ENCODE measurements at regions not wholly inside any gene's neighbourhood (a gene's known extent, or its start where the extent isn't known, plus 50 kb on each side); places are given as distances from the start of the nearest gene placed in this dataset.
A peak's percentile ranks its signal among the peaks of the same experiment; 100 is the strongest.

DNA sequence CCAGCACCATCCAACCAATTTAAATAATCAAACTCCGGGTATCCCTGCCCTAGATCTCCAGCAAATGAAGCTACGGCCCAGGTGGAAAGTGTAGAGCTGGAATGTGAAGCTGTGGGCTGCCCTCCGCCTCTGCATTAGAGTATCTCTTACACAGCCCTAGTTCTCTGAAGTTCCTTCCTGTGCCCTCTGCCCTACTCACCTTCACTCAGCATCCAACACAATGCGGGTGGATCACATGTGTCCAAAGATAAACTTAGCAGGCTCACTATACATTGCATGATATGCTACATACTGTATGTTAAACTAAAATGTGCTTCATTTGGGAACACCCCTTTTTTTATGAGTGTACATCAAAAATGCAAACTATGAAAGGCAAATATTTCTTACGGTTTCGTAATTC, 70.0 kb upstream of the RAD23B start:
- DNase-seq: no peak

DNA sequence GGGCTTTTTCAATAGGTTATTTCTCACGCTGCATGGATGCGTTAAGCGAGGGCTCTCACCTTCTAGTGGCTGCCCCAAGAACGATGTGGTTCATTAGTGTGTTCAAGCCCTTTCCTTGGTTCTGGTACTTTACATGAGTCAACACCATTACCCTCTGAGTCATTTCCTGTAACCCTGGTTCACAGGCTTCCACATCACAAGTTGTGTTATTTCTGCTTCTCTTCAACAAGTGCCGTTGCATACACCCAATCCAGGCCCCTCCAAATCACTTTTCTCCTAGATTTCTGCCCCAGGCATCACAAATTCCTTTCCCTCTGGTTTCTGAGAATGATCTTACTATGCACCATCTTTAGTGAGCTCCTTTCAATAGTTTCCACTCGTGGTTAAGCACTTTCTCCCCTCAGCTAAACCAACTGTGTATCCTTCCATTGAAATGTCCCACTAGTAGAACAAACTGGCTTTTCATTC, 69.5 kb upstream of the RAD23B start:
- no peak for DNase-seq

DNA sequence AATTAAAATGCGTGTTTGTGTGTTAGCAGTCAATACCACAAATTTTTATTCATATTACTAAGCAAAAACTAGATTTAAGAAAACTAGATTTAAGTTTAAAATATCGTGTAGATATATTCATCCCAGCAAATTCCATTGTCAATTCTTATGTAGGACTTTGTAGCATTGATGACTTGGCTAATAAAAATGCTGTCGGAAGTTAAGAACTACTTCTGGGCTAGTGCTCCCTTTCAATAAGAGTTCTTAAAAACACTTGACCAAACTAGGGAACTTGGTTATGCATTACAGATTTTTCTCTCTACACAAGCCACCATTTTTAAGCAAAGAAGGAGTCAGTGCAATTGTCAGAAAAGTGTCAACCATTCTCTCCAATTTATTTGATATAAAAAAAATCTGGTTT, 68.7 kb upstream of the RAD23B start:
- DNase-seq: no peak

DNA sequence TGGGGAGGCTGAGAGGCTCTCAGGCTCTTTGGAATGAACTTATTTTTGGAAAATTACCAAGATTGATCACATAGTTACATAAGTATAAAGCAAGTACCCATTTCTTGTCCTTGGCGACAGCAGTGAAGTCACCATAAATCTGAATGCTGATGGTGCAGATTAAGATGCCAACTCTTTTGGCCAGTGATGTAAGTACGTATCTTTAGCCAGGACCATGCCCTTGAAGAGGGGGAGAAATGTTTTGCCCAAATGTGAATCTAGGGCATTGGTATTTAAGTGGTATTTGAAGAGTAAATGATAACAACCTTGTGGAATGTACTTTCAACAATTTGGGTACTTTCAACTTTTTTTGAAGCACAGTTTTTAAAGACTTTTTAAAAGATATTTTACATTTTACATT, 68.2 kb upstream of the RAD23B start:
- no peak for DNase-seq

DNA sequence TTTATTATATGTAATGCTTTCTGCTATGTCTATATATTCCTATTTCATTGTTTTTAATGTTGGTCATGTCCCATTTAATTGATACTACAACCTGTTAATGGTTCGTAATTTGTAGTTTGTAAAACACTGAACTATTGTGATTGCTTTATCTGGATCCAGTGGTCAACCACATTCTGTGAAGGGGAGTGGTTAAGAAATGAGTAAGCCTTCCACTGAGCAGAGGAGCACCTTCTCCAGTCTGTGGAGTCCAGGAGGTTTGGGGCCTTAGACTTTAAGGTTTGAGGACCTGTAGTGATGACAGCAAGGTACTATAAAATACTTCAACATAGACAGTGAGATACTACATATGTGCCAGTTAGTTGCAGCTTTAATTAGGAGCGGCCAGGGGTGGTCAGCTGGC, 67.7 kb upstream of the RAD23B start:
- no peak for DNase-seq

DNA sequence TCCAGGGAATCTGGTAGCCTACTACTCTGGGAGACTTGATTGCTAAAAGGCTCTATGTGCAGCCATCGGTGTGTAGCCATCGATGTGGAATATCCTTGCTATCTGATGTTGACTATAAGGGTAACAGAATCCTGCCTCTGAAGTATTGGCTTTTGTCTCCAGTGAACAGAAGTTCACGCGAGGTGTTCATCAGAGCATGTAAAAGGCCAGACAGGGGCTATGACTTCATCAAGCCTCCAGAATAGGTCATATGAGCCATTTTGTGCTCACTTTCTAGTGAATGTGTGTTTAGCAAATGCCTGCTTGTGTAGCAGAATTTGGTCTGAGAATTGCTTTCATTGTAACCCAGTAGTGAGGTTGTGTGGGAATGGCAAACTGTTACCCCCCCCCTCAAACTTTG, 66.8 kb upstream of the RAD23B start:
- DNase-seq: no peak

DNA sequence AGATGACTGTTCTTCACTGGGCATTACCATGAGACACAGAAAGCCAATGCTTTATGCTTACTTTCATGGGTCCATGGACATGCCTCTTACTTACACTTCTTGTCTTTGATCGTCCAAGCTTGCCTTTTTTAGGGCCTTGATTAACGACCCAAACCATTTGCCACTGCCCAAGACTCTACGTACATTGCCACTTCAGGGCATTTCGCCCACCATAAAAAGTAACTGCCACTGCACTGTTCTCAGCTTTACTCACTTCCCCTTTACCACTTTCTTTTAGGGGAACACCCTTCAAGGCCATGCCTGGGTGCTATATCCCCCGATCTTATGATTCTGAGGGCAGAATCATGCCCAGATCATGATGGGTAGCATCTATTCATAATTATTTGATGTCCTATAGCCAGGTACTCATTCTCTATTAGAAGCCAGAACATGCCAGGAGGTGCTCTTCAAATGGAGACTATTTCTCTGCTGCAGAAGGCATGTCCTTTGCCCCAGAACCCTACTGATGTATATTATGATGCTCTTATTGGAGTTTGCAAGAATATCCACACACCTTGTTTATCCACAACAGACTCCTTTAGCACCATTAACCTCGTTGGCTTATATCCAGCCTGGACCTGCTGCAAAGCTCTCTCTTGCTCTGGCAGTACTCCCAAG, 64.1 kb upstream of the RAD23B start:
- no peak for DNase-seq

DNA sequence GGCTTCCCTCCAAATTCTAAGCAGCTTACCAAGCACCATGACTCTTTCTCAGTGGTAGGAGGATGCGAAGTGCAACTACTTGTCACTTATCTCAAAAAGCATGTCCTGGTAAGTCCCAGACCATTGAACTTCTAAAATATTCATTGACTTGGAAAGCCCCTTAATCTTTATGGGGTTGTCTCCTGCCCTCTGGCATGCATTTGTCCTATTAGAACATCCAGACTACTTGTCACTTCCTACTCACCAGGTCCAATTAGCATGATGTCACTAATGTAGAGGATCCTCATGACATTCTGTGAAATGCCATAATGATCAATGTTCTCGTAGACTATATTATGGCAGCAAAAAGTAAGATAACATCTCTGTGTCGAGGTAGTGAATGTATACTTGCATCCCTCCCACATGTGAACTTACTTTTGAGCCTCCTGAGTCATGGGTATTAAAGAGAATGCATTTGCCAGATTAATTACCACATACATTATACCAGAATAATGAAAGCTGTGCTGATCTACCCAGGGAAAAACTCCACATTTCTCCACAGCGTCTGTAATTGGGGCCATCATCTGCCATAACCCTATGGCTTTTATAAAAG, 63.5 kb upstream of the RAD23B start:
- no peak for DNase-seq

DNA sequence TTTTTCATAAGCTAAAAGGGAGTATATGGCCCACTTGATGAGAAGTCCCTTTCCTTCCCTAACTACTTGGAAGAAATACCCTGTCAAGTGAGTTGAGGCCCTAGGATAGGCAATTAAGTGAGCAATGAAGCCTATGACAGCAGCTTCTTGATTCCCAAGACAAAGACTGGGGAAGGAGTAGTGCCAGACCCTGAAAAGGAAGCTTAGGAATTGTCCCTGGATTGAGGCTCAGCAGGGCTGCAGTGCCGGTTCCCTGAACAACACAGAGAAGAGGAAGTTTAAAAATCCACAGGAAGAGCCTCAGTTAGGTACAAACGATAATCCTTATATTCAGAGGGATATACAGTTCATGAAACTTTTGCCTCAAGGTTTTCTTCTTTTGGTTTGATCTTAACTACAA, 61.8 kb upstream of the RAD23B start:
- no peak for DNase-seq

DNA sequence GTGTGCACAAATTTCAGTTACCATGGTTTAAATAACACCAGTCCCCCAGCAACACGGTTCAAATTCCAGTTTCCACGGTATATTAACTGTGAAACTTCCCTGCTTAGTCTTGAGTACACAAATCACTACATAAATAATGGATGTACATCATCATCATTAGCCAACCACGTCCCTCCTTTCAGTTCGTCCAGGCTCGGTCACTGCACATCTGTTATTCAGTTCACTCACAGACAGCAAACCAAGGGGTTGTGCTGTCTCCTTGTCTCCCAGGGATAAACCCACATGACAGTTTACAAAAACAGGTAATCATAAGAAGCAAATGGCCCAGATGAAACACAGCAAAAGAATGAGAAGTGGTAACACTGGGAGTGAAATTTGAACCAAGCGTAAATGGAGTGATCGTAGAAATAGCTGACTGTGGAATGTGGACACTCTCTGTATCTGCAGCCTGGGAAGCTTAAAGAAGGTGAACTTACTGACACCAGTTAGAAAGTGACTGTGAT, 61.0 kb upstream of the RAD23B start:
- peak; percentile 31 for DNase-seq

DNA sequence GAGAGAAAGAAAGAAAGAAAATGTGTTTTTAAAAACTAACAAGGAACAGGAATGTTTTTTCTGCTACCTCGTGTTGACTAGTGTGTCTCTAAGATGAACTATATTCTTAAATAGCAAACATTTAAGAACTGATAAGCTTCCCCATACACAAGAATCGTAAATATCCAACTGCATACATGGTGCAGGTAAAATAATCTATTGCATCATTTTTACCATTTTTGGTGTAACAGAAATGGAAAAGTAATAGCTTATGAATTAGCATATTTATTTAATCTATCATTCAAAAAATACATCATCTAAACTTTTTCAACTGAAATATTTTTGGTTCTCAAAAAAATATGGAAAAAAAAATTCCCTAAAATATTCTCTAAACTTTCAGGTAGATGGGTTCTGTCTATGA, 59.7 kb upstream of the RAD23B start:
- DNase-seq: no peak

DNA sequence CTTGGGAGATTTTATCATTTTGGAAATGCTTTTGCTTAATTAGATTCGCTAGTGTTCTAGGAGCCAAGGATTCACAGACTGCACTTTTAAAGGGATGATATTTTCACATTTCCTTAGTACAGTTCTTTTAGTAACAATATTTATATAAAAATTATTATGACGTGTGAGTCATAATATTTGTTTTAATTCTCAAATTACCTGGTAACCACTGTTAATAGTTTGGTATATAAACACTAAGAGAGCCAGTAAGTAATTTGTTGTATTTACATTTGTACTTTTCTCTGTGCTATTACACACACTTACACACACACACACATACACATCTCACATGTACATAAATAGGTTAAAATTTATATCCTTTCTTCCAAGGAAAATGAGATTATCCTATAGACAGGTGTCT, 58.8 kb upstream of the RAD23B start:
- no peak for DNase-seq

DNA sequence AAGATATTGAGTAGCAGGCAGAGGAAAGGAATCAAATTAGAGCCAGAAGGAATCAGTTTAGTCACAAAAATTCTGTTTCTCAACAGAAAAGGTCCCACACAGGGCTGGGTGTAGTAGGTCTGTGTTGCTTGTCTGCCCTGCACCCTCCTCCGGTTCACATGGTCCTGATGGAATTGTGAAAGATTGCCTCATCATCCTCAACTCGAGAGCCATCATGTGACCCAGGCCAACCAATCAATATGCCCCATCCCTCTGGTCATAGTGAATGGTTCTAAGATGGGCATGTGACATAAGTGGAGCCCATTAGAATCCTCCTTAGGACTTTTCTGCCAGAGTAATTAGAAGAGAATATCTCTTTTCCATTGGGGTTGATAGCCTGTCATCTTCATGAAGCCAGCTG, 56.7 kb upstream of the RAD23B start:
- DNase-seq: no peak

DNA sequence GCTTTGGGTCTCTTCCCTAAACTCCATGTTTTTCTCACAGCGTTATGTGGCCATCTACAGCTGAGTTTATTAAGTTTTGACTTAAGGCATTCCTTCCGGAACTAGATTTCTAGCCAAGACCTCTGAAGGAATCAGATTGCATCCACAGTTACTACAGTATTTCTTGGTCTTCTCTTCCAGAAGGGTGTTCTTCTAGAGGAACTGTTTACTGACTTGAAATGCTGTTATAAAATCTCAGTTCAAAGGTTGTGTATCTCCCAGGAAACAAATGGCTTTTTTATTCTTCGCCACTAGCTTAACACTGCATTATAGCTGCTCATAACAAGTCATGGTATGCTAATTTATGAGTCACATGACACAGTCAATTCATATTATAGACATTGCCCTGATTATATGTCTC, 55.3 kb upstream of the RAD23B start:
- no peak for DNase-seq

DNA sequence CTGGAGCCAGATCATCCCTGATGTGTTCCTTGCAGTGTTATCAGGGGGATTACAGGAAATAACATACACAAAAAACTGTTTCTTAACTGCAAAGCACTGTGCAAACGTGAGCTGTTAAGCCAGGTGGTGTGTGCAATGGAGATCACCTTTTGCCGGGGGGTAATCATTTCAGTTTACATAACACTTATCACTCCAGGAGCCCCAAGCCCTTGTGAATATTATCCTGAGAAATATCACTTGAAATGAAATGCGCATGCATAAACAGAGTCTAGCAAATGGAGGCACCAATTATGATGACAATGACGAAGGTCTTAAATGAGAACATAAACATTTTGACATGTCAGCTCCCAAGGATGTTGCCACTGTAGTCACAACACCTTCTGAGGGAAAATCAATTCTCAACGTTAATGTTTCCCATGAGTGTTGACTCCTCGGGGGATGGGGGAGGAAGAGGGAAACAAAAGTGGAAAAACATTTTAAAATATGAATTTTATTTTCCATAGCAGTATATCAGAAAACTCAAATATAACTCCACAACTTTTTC, 54.5 kb upstream of the RAD23B start:
- no peak for DNase-seq

DNA sequence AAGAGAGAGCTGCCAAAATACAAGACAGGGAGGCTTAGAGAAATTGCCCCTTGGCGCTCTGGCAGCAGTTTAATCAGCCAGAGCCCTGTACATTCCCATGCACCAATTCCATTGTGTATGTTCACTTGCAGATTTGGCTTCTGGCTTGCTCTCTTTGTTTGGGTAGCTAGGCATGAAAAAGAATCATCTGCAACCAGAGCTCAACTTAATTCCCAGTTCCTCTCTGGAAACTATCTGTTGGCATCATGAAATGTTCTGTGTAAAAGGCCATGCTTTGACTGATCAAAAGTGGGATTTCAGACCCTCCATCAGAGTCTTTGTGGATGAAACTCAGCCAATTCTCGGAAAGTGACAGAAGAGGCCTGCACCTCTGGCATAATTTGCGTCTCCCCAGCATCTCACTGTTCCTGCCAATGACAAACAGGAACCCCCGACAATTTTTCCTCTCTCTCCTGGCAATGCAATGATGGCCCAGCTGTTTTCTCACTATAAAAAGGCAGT, 53.8 kb upstream of the RAD23B start:
- DNase-seq: peak; percentile 57
